Tongue (tissue), 1 donor: ENCODE measurements at regions not wholly inside any gene's neighbourhood (a gene's known extent, or its start where the extent isn't known, plus 50 kb on each side); places are given as distances from the start of the nearest gene placed in this dataset.
A peak's percentile ranks its signal among the peaks of the same experiment; 100 is the strongest.

Experiments used
- DNase-seq: peaks from one replicate; pipeline ENCODE4 v3.0.0-alpha.2; 2015

GRCh38 chr15:47475336-47475735 lies 242.0 kb upstream of the SEMA6D start:
- DNase-seq: no peak

- DNase-seq: no peak
Observed at GRCh38 chr15:47477341-47477740, 240.0 kb upstream of the SEMA6D start.

- no peak for DNase-seq
Observed at GRCh38 chr15:47484059-47484458, 233.2 kb upstream of the SEMA6D start.

GRCh38 chr15:47484997-47485396 lies 232.3 kb upstream of the SEMA6D start:
- DNase-seq: no peak

- no peak for DNase-seq
Observed at GRCh38 chr15:47485419-47485818, 231.9 kb upstream of the SEMA6D start.

GRCh38 chr15:47486040-47486439 lies 231.3 kb upstream of the SEMA6D start:
- peak; percentile 61 for DNase-seq

- DNase-seq: no peak
Observed at GRCh38 chr15:47492195-47492594, 225.1 kb upstream of the SEMA6D start.

- no peak for DNase-seq
Observed at GRCh38 chr15:47493357-47494247, 223.7 kb upstream of the SEMA6D start.

GRCh38 chr15:47496343-47497185 lies 220.7 kb upstream of the SEMA6D start:
- DNase-seq: no peak

GRCh38 chr15:47500842-47501241 lies 216.5 kb upstream of the SEMA6D start:
- no peak for DNase-seq

GRCh38 chr15:47502041-47502440 lies 215.3 kb upstream of the SEMA6D start:
- DNase-seq: no peak

GRCh38 chr15:47503876-47504275 lies 213.4 kb upstream of the SEMA6D start:
- no peak for DNase-seq

GRCh38 chr15:47504624-47505256 lies 212.6 kb upstream of the SEMA6D start:
- DNase-seq: no peak

- no peak for DNase-seq
Observed at GRCh38 chr15:47505712-47506328, 211.5 kb upstream of the SEMA6D start.

GRCh38 chr15:47506329-47507100 lies 210.8 kb upstream of the SEMA6D start:
- DNase-seq: peak; percentile 84

- DNase-seq: no peak
Observed at GRCh38 chr15:47507221-47507985, 209.9 kb upstream of the SEMA6D start.

GRCh38 chr15:47511261-47511660 lies 206.0 kb upstream of the SEMA6D start:
- DNase-seq: no peak

GRCh38 chr15:47513471-47513870 lies 203.8 kb upstream of the SEMA6D start:
- no peak for DNase-seq

- DNase-seq: no peak
Observed at GRCh38 chr15:47514200-47514652, 203.1 kb upstream of the SEMA6D start.

- DNase-seq: no peak
Observed at GRCh38 chr15:47516558-47516957, 200.7 kb upstream of the SEMA6D start.

- peak; percentile 12 for DNase-seq
Observed at GRCh38 chr15:47516972-47517371, 200.3 kb upstream of the SEMA6D start.
